ENCODE measurements at regions not wholly inside any gene's neighbourhood (a gene's known extent, or its start where the extent isn't known, plus 50 kb on each side); places are given as distances from the start of the nearest gene placed in this dataset.

DNA sequence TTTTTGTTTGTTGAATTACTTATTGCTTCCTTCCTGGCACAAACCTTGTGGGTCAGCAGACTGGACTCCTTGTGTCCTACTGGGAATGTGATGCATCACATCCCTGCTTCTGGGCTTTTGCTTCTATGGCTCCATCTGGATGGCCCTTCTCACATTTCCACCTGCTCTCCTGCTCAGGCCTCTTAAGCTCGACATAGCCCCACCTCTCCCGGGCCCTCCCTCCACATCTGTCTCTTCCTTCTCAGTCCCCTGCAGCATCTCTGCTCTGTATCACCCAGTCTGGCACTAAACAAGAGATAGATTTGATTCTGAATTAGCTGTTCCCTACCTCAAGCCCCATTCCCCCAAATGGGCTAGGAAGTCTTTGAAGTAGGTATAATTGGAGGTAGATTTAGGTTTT is 356.8 kb downstream of the DHX35 start:
- Histone ChIP-seq H3K4me3 (no peak overlapping the region), H3K27me3 (no peaks in the 10 kb centered on the region), H3K36me3 (no peaks in the 10 kb centered on the region), H3K27ac (no peak overlapping the region), H3K9me3 (no peaks in the 10 kb centered on the region), H3K4me1 (no peaks in the 10 kb centered on the region)
- TF ChIP-seq POLR2A (IDR thresholded peaks at IDR 0.05): no peak
- no peak for TF ChIP-seq EP300 (IDR thresholded peaks at IDR 0.05)
- TF ChIP-seq, protein P1, sequence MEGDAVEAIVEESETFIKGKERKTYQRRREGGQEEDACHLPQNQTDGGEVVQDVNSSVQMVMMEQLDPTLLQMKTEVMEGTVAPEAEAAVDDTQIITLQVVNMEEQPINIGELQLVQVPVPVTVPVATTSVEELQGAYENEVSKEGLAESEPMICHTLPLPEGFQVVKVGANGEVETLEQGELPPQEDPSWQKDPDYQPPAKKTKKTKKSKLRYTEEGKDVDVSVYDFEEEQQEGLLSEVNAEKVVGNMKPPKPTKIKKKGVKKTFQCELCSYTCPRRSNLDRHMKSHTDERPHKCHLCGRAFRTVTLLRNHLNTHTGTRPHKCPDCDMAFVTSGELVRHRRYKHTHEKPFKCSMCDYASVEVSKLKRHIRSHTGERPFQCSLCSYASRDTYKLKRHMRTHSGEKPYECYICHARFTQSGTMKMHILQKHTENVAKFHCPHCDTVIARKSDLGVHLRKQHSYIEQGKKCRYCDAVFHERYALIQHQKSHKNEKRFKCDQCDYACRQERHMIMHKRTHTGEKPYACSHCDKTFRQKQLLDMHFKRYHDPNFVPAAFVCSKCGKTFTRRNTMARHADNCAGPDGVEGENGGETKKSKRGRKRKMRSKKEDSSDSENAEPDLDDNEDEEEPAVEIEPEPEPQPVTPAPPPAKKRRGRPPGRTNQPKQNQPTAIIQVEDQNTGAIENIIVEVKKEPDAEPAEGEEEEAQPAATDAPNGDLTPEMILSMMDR (IDR thresholded peaks at IDR 0.05): no peak
- WGBS, 2 donors: 45 to 46% methylated on average over 2 of the region's 2 CpGs
- DNase-seq (ENCODE audit: low spot score in 2 of 2): no peak

DNA sequence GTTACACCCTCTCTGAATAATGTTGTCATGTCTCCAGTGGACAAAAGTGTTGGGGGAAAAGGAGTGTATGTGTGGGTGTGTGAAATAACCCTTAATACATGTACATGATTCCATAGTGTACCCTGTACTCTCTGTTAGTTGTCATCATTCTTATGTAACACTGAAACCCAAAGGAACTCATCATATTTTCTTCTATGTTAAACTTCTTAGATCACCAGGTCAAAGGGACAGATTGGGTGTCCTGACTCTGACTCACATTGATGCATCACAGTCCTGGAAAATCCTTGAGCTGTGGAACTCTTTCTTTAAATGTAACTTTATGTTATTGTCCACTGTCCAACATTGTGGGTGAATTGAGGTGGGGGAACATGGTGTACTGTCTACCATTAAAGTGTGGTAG is 350.5 kb downstream of the DHX35 start:
- Histone ChIP-seq H3K9me3 (peaks cover 0 to 6% (median 0%) of the 10 kb centered on the region in 4 donors), H3K27ac (no peak overlapping the region), H3K4me1 (no peaks in the 10 kb centered on the region), H3K4me3 (no peak overlapping the region), H3K36me3 (no peaks in the 10 kb centered on the region), H3K27me3 (no peaks in the 10 kb centered on the region)
- DNase-seq (ENCODE audit: low spot score in 2 of 2): no peak
- TF ChIP-seq, protein P1 (IDR thresholded peaks at IDR 0.05): no peak

GRCh38 chr20:39311851-39312506 is 349.8 kb downstream of the DHX35 start:
- no peaks in the 10 kb centered on the region for H3K27me3 ChIP-seq
- no peak for DNase-seq (ENCODE audit: low spot score in 2 of 2)
- TF ChIP-seq, protein P1 (IDR thresholded peaks at IDR 0.05): no peak
- no peak for TF ChIP-seq POLR2A (IDR thresholded peaks at IDR 0.05)
- TF ChIP-seq EP300 (IDR thresholded peaks at IDR 0.05): no peak
- no peak overlapping the region for H3K27ac ChIP-seq
- H3K36me3 ChIP-seq: no peaks in the 10 kb centered on the region
- 80 to 86% methylated on average over 1 of the region's 1 CpG for WGBS, 2 donors
- no peak overlapping the region for H3K4me3 ChIP-seq
- no peaks in the 10 kb centered on the region for H3K4me1 ChIP-seq
- H3K9me3 ChIP-seq: peaks cover 0 to 6% (median 0%) of the 10 kb centered on the region in 4 donors

DNA sequence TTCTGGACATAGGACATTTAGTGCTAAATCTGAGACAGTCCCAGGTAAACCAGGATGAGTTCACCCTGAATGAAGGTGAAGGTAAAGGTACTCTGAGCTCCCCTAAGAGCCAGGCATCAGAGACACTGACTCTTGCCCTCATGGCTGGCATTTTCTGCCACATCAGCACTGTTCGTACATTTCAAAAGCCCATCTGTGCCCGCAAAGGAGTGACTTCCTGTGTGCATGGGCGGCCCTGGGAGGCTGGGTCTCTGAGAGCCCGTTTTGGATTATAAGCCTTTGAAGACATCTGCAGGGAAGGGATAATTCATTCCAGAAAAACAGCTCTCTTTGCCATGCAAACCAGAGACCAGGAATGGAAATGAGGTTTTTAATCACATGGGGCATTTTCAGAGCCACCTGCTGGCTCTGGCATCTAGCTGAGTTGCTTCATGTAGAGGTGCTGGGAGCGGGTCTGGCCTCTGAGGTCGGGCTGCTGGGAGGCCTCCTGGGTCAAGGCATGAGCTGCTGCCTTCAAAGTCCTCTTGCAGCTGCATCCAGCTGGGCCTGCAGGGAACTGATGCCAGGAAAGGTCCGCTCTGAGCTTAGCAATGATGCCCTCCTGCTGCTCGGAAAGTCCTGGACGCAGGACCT is 348.3 kb downstream of the DHX35 start:
- TF ChIP-seq, protein P1 (IDR thresholded peaks at IDR 0.05): no peak
- H3K27me3 ChIP-seq: no peaks in the 10 kb centered on the region
- H3K9me3 ChIP-seq: peaks cover 0 to 6% (median 0%) of the 10 kb centered on the region in 4 donors
- H3K4me1 ChIP-seq: no peaks in the 10 kb centered on the region
- no peaks in the 10 kb centered on the region for H3K36me3 ChIP-seq
- no peak overlapping the region for H3K4me3 ChIP-seq
- no peak overlapping the region for H3K27ac ChIP-seq
- WGBS, 2 donors: 63 to 64% methylated on average over 9 of the region's 9 CpGs
- no peak for DNase-seq (ENCODE audit: low spot score in 2 of 2)

DNA sequence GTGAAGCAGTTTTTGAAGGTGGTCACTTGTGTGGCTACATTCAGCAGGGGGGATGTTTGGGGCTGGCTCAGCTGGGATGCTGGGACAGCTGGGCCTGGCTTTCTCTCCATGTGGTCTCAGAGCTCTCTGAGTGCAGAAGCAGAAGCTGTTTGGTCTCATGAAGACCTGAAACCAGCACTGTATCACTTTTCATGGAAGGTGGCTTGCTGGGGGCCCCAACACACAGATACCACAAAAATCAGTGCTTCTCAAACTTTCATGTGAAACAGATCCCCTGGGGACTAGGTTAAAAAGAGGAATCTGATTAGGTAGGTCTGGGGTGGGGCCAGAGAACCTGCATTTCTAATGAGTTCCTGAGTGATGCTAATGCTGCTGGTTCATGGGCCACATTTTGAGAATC is 347.3 kb downstream of the DHX35 start:
- Histone ChIP-seq H3K4me3 (no peak overlapping the region), H3K36me3 (no peaks in the 10 kb centered on the region), H3K9me3 (peaks cover 0 to 6% (median 0%) of the 10 kb centered on the region in 4 donors), H3K27ac (no peak overlapping the region), H3K27me3 (no peaks in the 10 kb centered on the region), H3K4me1 (no peaks in the 10 kb centered on the region)
- DNase-seq (ENCODE audit: low spot score in 2 of 2): no peak
- TF ChIP-seq POLR2A (IDR thresholded peaks at IDR 0.05) (no peak), EP300 (IDR thresholded peaks at IDR 0.05) (no peak)
- TF ChIP-seq, protein P1 (IDR thresholded peaks at IDR 0.05): no peak

Data from tibial nerve (tissue), 4 donors.